ENCODE measurements at regions not wholly inside any gene's neighbourhood (a gene's known extent, or its start where the extent isn't known, plus 50 kb on each side); places are given as distances from the start of the nearest gene placed in this dataset.
"Not testable (repeated sequence)": the region's sequence is repeated elsewhere in the genome, so short reads cannot be mapped to it uniquely, and the experiment has no call there.

DNA sequence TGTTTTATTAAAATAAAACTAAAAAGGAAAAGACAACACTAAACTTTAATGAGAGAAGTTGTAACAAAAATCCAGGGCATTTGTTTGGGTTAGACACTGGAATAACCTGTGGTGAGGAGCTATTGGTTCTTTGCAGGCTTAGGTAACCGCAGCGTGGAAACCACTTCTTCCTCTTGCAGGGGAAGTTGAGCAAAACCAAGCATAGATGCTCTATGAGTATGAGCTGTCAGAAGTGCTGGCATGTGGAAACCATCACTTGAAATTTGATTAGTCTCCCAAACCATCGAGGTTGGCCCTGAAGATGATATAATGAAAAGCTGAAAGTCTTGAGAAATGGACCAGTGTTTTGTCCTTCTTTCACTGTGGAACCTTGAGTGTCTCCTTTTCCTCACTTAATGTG lies 127.1 kb upstream of the RBMS3 start:
- DNase-seq: peak; percentile 65

DNA sequence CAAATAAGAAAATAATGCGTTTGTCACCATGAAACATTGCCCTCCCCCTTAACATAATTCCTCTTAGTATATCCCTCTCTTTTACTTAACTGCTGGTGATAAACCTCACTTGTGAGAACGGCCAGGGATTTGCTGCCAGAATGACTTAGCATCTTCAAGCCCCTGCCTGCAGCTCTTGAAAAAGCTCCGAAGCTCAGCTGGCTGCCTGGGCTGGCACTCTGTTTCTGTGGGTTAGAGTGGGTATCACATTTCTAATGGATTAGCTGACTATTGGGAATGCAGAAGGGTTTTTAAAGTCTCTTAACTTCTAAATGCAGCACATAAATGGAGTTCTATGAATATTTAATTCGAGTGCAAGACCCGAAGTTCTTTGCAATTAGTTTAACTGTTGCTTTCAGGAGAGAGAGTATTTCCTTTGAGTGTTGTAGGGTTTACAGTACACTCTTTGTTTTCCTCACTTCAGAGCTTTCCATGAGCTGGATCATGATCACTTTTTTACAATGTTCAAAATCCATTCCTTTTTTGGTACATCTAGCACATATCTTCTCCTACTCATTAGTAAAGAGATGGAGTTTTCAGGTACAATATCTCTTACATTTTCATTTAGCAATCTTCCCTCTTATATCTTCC lies 124.7 kb upstream of the RBMS3 start:
- no peak for DNase-seq

DNA sequence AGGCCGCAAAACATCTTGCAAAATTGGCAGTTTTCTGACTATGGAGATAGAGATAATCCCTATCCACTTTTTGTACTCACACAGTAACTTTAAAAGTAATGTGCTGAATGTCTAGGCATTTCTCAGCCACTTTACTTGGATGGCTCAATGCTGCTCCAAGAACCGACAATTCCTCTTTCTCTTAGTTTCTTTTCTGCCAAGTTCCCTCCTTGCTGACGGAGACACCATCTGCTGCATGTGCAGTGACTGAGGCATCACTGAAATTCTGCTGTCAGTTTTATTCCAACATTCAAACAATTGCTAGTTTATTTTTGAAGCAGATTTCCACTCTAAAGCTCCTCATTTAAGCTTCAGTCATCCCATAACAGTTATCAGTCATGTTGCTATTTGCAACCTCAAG lies 116.0 kb upstream of the RBMS3 start:
- DNase-seq: no peak

DNA sequence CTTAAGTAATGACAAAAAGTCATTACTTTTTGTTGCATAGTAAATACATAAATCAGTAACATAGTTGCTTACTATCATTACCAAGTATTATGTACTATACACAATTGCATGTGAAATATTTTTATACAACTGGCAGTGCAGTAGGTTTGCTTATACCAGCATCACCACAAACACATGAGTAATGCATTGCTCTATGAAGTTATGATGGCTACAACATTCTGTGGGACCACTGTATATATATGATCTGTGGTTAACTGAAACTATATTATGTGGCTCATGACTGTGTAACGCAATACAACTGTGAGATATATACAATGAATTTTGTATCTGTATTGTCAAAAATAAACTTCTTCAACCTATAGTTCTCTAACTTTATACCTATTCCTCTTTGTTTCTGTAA lies 113.7 kb upstream of the RBMS3 start:
- DNase-seq: no peak

DNA sequence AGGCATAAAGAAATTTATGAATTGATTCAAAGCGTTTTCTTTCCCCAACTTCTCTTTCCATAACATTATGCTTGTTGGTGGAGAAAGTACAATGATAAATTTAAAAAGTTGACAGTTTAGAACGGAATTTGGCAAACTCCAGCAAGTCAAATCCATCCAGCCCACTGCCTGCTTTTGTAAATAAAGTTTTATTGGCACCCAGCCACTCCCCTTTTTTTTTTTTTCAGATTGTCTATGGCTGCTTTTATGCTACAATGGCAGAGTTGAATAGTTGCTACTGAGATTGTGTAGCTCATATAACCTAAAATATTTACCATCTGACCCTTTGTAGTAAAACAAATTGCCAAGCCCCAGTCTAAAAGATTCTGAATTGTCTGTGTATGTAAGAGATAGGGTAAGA lies 112.8 kb upstream of the RBMS3 start:
- no peak for DNase-seq

DNA sequence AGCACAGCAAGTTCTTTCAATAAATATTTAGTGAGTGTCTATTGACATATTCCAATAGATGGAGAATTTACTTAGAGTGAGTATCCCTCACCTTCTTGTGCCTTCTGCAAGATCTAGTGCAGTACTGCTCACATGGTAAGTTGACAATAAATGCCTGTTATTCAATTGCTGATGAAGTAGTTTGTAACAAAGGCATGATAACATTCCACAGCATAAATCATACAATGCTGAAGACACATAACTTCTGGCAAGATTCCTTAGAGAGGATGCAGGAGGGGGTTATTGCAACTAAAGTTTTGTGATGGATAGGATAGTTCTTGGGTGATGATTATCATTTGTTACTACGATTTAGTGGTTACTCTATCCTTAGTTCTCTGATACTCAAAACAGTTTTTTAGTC lies 112.2 kb upstream of the RBMS3 start:
- DNase-seq: no peak

DNA sequence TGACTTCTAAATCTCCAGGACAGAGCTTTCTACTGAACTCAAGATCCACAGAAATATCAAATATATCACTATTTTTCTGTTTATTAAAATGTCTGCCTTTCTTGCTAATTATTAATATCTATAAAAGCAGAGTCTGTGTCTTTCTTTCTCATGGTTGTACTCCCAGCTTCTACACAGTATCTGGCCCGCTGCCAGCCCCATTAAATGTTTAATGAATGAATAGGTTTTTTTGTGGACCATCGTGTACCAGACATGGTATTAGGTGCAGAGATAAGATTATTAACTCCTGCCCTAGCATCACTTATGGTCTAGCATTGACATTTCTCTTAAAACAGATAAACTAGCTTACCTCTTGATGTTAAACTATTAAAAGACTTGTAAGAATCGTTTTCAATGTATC lies 111.4 kb upstream of the RBMS3 start:
- DNase-seq: no peak

DNA sequence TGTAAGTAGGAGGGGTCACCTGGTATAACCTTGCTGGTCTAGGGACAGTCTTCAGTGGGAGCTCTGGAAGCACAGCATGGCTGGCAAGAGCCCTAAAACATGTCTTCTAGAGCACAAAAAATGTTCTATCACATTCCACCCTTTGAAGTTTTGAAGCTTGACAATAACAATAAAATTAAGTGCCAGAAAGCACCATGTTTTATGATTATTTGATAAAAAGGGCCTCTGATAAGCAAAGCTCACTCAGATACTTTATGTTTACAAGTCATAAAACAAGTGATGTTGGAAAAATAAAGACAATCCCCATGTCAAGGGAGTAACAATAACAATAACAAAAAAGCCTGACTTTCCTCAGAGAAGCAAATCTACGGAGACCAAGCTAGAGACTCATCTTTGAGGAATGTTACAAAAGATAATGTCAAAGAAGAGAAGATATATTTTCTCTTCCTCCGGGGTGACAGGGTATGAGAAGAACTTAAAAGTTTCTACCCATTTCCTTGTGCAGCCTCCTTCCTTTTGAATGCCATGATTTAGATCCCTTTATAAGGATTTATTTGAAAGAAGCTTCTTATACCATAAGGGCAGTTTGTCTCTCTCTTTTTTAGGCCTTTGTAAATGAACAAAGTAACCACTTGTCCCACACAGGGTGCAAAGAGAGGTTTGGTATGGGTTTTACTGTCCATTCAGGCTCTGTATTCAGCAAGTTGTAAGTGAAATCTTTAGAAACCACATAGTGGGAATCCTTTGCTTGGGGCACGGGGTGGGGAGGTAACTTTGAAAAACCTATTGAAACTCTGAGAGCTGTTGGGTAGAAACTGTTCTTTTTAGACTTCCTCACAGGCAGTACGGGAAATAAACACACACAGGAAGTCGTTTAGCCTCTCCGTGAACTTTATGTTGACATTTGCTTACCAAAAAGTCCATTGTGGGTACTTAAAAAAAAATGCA lies 109.6 kb upstream of the RBMS3 start:
- DNase-seq: no peak

DNA sequence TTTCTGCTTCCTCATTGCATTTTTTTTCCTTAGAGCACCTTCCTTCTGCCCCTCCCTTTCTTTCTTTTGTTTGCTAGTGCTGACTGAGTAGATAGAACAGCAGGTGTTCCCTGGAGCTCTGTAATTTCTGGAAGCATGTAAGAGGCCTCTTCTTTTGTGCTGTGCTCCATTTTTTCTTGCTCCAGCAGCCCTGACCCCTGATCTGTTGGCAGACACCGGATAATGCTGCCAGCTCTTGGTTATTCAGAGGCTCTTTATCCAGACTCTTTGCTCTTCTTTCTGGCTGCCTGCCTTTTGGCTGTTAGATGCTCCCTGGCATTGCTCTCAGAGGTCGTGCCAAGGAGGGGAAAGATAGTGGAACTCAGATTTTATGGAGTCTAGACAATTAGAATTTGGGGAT lies 104.4 kb upstream of the RBMS3 start:
- no peak for DNase-seq

DNA sequence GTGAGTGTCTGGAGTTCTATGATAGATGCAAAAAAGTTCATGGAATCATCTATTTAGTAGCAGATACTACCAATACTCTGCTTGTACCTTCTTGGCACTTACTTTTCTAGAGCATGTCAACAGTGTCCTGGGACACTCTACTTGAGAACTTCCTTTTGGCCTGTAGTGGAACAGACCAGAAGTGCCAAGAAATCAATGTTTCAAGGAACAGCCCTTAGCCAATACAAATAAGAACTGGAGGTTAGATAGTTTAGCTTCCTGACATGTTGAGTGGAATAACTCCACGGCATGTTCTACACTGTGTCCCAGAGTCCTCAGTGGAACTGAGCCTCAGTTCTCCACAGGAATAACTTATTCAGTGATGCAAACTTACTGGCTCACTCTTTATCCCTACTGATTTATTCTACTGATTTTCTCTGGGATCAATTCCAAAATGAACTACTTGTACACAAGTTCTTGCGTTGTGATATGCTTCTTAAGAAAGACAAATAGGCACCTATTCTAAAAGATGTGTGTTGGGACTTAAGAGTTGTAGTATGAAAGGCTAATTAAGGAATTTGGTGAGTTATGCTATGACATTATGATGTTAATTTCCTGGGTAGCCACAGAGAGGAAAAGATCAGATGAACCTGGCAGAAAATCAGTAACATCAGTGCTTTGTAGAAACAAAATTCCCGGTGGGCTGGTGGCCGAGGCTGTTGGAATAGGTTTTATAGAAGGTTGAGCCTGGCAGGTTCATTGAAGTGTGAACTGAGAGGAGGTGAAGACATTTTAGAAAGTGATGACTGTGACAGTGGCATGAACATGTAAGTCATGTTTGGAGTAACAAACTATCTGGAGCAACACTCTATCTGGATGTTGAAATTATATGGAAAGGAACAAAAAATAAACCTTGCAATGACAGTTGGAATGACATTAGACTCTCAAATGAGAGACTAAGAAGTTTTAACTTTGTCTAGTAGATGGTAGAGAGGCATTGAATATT lies 101.8 kb upstream of the RBMS3 start:
- DNase-seq: no peak

DNA sequence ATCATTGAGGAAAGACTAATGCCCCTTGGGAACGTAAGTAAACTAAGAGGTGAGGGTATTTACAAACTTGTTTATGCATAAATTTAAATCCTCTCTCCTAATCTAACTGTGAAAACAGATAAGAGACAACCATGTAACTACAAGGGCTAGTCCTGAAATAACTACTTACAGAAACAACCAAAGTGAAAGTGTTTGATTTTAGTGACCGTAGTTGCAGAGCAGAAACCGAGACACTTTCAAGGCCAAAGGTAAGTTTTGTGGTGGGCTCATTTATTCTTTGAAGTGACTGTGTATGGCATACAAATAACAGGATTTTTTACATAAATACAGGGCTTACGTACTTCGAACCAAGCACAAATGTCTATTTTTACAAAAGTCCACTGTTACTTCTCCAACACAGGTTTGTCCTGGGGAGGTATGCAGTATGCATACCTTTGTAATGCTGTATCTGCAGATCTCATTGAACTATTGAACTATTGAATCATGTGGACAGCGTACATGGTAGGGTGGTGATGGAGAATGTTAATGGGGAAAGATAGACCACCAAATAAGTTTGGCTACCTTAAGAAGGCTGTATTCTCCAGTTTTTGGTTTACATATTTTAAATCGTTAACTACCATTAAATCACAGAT lies 99.6 kb upstream of the RBMS3 start:
- DNase-seq: no peak

DNA sequence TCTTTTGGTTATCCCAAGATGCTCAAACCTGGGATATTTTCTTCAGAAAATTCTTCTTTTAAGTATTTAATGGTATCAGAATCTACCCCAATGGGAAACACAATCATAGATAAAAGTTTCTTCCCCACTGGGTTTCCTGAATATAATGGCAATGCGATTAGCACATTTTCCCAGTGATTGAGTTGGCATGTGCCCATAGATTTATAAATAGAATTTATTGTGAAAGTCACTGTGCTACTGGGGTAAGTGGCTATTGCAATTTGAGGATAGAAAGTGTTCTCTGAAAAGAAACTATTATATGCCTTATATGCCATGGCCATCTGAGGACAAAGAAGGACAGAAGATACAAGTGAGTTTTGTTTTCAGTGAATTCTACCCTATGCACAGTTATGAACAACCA lies 99.0 kb upstream of the RBMS3 start:
- no peak for DNase-seq

DNA sequence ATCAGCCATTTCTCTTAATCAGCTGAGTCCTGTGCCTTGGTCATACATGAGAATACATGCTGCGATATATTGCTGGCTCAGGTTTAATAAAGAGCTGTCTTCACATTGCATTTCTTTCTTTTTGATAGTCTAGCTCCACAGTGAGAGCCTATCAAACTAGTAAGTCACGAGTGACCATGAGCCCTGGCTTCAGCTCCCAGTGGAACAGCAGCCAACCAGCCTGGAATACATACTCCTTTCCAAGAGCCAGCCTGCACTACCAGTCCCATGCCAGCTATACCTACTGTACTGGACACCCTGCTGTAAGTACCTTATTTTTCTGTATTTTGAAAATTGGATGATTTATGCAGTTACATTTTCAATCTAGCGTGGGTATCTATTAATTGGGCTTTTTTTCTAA lies 98.0 kb upstream of the RBMS3 start:
- not testable (repeated sequence) for DNase-seq

DNA sequence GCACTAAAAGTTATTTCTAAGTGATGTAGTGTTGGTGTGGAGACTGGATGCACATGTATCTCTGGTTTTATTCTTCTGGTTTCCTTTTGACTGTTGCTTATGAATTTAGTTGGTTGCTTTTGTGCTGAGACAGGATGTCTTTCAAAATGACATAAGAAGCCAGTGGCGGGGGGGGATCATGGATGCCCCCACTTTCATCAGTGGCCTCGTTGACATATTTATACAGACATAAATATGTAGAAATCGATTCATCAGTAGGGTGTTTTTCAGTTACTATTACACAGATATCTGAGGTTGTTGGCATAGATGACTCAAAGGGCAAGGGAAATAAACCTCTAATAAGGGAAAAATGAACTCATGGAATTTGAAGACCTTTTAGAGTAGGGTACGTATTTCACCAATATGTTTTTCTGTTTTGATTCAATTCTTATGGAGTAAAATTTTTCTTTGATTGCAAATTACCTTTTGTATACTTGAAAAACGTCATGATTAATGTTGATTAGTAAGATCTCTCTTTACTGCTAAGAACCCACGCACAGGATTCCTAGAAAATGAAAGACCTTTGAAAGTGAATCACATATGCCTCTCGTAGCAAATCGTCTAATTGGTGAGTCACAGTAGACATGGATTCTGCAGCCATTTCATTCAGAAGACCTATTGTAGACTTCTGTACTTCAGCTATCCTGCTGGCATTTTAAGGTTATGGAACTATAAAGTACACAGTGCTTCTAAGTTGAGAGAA lies 97.4 kb upstream of the RBMS3 start:
- DNase-seq: no peak

DNA sequence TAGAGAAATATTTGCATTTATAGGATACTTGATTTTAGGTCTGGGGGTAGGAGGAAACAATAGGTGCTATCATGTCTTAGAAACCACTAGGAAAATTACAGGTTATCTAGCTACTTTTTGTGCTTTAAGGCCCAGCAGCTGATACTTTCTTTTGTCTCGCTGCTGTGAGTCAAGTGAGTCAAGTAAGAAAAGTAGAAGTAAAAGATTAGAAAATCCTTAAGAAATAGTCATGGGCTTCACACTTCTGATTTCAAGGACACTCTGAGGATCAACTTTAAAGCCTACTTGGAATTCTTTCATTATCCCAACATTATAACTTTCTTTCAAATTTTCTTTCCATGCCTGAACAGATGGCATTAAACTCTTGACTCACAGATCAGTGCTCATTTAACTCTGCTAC lies 95.2 kb upstream of the RBMS3 start:
- DNase-seq: no peak

DNA sequence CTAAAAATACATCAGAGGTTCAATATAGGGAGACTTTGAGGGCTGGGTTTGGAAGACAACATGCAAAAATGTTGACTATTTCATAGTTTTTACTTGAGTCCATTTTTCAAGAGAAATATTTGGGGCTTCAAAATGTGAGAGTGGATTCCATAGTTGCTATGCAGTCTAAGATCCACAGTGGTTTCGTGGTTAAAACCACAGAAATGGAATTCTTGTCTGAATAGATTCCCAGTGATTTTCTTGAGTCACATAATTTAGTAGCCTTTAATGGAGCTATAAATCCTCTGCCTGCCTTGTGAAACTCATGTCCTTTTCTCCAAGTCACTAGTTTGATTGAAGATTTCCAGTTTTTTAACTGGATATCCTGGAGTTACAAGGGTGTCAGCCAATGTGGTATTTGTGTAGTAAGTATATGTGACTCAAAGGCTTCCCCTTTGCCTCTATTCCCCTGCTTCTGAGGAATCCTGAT lies 94.7 kb upstream of the RBMS3 start:
- DNase-seq: no peak

DNA sequence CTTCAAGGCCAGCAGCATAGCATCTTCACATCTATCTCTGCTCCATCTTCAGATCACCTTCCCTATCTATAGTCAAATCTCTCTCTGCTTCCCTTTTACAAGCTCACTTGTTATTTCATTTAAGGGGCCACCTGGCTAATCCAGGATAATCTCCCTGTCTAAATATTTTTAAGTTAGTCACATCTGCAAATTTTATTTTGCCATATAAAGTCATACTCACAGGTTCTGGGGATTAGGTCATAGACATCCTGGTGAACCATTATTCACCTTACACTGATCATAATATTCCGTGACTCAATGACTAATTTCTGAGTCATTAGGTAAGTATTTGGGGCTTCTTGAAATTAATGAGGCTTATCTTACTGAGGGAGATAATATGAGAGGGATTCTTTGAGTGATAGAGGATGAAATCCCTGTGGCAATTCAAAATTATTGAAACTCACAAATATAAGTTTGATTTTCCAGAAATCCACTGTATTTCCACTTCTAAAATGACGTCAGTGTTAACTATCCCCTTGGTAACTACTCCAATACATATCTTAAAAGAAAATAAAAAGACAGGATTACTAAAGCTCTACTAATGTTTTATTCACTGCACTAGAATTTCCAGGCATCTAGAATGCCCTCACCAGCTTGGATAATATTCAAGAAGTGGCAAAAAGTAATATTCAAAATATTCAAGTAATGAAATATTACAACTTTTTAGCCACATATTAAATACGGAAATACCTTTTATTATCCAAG lies 93.7 kb upstream of the RBMS3 start:
- no peak for DNase-seq

DNA sequence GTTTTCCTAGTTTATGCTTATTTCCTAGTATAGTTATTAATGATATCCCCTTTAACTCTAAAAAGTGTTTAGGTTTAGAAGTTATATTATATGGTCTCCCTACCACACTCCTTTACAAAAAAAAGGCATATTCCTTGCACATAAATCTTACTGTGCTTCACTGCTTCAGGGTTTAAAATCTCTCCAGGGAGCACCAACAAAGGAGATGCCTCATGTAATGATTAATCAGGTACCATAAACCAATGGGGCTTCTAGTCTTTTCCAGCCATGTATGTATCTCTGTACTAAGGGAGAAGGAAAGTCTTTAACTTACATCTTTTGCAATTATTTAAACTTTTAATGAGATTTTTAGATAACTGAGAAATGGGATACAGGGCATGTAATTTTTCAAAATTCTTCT lies 91.5 kb upstream of the RBMS3 start:
- DNase-seq: no peak

DNA sequence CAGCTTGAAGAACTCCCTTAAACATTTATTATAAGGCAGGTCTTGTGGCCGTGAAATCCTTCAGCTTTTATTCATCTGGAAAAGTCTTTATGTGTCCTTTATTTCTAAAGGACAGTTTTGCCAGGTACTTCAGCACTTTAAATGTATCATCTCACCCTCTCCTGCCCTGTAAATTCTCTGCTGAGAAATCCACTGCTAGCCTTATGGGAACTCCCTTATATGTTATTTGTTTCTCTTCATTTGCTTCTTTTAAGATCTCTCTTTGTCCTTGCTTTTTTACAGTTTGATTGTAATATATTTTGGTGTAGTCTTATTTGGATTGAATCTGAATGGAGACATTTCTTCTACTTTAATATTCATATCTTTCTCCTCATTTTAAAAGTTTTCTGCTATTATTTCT lies 86.7 kb upstream of the RBMS3 start:
- no peak for DNase-seq

DNA sequence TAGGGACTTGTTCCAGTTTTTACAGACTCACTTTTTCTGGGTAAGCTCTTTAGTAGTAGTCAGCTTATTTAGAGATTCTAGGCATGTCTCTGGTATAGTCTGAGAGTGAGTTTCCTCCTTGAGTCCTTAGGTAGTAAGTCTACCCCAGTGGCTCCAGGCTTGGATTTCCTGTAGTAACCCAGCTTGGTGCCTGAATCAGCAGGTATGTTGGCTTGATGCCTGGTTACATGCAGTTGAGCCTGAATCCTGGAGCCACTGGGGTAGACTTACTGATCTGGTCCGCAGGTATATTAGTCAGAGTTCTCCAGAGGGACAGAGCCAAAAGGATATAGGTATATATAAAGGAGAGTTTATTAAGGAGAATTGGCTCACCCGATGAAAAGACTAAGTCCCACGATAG lies 85.8 kb upstream of the RBMS3 start:
- DNase-seq: no peak

DNA sequence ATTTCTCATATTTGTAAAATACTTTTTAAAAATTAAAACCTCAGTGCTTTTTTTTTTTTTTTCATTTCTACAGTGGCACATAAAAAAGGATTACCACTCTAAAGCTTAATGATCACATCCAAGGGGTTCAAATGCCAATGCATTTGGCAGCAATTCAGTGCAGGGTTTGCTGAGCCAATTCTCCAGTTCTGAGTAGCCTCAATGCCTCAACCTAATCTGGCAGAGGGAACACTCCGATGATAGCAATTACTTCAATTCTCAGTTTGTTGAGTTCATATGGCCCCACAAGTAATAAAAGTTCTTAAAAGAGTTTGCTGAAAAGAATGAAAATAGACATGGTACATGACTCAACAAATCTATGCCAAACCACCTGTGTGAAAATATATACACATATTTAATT lies 79.3 kb upstream of the RBMS3 start:
- DNase-seq: no peak
